ENCODE measurements at regions not wholly inside any gene's neighbourhood (a gene's known extent, or its start where the extent isn't known, plus 50 kb on each side); places are given as distances from the start of the nearest gene placed in this dataset.

GRCh38 chr11:127109796-127110480 lies 109.4 kb upstream of the KIRREL3 start:
- no peak for DNase-seq (ENCODE audit: low read depth)

- no peak for DNase-seq (ENCODE audit: low read depth)
These were observed 108.3 kb upstream of the KIRREL3 start for GRCh38 chr11:127108838-127109237.

- DNase-seq (ENCODE audit: low read depth) = no peak
These were observed 106.4 kb upstream of the KIRREL3 start for GRCh38 chr11:127106938-127107337.

GRCh38 chr11:127105593-127106541 lies 105.3 kb upstream of the KIRREL3 start:
- DNase-seq (ENCODE audit: low read depth) = peak; percentile 29

- DNase-seq (ENCODE audit: low read depth) = peak; percentile 22
These were observed 103.2 kb upstream of the KIRREL3 start for GRCh38 chr11:127103586-127104388.

GRCh38 chr11:127098684-127099083 lies 98.1 kb upstream of the KIRREL3 start:
- peak; percentile 21 for DNase-seq (ENCODE audit: low read depth)

GRCh38 chr11:127080735-127081134 lies 80.2 kb upstream of the KIRREL3 start:
- no peak for DNase-seq (ENCODE audit: low read depth)

- DNase-seq (ENCODE audit: low read depth) = no peak
These were observed 75.2 kb upstream of the KIRREL3 start for GRCh38 chr11:127075758-127076157.

GRCh38 chr11:127074151-127074761 lies 73.7 kb upstream of the KIRREL3 start:
- DNase-seq (ENCODE audit: low read depth) = peak; percentile 95

GRCh38 chr11:127073621-127074020 lies 73.1 kb upstream of the KIRREL3 start:
- no peak for DNase-seq (ENCODE audit: low read depth)

- no peak for DNase-seq (ENCODE audit: low read depth)
These were observed 71.0 kb upstream of the KIRREL3 start for GRCh38 chr11:127071606-127072005.

- DNase-seq (ENCODE audit: low read depth) = no peak
These were observed 70.2 kb upstream of the KIRREL3 start for GRCh38 chr11:127070808-127071207.

- no peak for DNase-seq (ENCODE audit: low read depth)
These were observed 66.0 kb upstream of the KIRREL3 start for GRCh38 chr11:127066401-127067090.

GRCh38 chr11:127063241-127063640 lies 62.7 kb upstream of the KIRREL3 start:
- no peak for DNase-seq (ENCODE audit: low read depth)

- no peak for DNase-seq (ENCODE audit: low read depth)
These were observed 61.4 kb upstream of the KIRREL3 start for GRCh38 chr11:127061947-127062346.

- DNase-seq (ENCODE audit: low read depth) = peak; percentile 70
These were observed 59.2 kb upstream of the KIRREL3 start for GRCh38 chr11:127059750-127060149.

- peak; percentile 14 for DNase-seq (ENCODE audit: low read depth)
These were observed 58.7 kb upstream of the KIRREL3 start for GRCh38 chr11:127059286-127059685.

- no peak for DNase-seq (ENCODE audit: low read depth)
These were observed 58.0 kb upstream of the KIRREL3 start for GRCh38 chr11:127058524-127058923.

- DNase-seq (ENCODE audit: low read depth) = no peak
These were observed 56.6 kb upstream of the KIRREL3 start for GRCh38 chr11:127057126-127057525.

GRCh38 chr11:127056338-127056971 lies 55.9 kb upstream of the KIRREL3 start:
- DNase-seq (ENCODE audit: low read depth) = no peak
